Vagina (tissue), 2 donors: ENCODE measurements at regions not wholly inside any gene's neighbourhood (a gene's known extent, or its start where the extent isn't known, plus 50 kb on each side); places are given as distances from the start of the nearest gene placed in this dataset.

Source experiments
- DNase-seq, 2 donors: peaks; one replicate each; pipeline ENCODE4 v3.0.0-alpha.2; 2017; ENCODE audit errors: extremely low spot score in 2 of 2
- H3K27ac ChIP-seq: fragments of 200-600 bp; sonication (generic); one replicate; pipeline ENCODE4 v1.5.1; 2019
- H3K27me3 ChIP-seq: fragments of 200-600 bp; sonication (generic); one replicate; pipeline ENCODE4 v1.5.1; 2019
- H3K36me3 ChIP-seq, 2 donors: fragments of 200-600 bp; sonication (generic); one replicate each; pipeline ENCODE4 v1.5.1; 2017 to 2019
- H3K4me1 ChIP-seq: fragments of 200-600 bp; sonication (generic); one replicate; pipeline ENCODE4 v1.5.1; 2019
- H3K4me3 ChIP-seq, 2 donors: fragments of 200-600 bp; sonication (generic); 1 replicate in 1 of 2; 2 replicates in 1 of 2; pipeline ENCODE4 v1.5.1; 2016 to 2019
- H3K9me3 ChIP-seq: fragments of 200-600 bp; sonication (generic); one replicate; pipeline ENCODE4 v1.5.1; 2019
- CTCF ChIP-seq, 3 experiments: fragments of 450-650 bp in 2 of 3; fragments of 200-600 bp in 1 of 3; sonication (generic) in 1 of 3; IDR thresholded peaks; one replicate each; pipeline ENCODE4 v1.5.1; 2017 to 2019; ENCODE audit warnings: antibody characterized with exemption in 3 of 3, mild to moderate bottlenecking in 2 of 3, moderate library complexity in 2 of 3
- POLR2A ChIP-seq, 2 donors: fragments of 450-650 bp; IDR thresholded peaks; one replicate each; pipeline ENCODE4 v1.6.1; 2017; ENCODE audit warnings: antibody characterized with exemption in 2 of 2, mild to moderate bottlenecking in 2 of 2, moderate library complexity in 2 of 2
- POLR2AphosphoS5 ChIP-seq, 2 donors: sonication (generic); formaldehyde crosslinking; IDR thresholded peaks; one replicate each; pipeline ENCODE4 v1.9.0; 2017; ENCODE audit warnings: antibody characterized with exemption in 2 of 2, mild to moderate bottlenecking in 2 of 2, low read depth in 1 of 2; ENCODE audit not compliant: insufficient read depth in 1 of 2
- intact Hi-C: fragments of 100-400 bp; cut with DNase I; formaldehyde crosslinking; loops from one replicate; pipeline ENCODE4 v1.15.1; 2023

GRCh38 chr15:88714782-88715372 is 76.1 kb downstream of the ISG20 start:
- Histone ChIP-seq H3K4me1 (no peaks in the 10 kb centered on the region), H3K27ac (no peak overlapping the region), H3K27me3 (no peaks in the 10 kb centered on the region), H3K4me3 (no peak overlapping the region), H3K9me3 (no peaks in the 10 kb centered on the region), H3K36me3 (no peaks in the 10 kb centered on the region)
- no peak for DNase-seq
- TF ChIP-seq CTCF (IDR thresholded peaks at IDR 0.05) (no peak), POLR2AphosphoS5 (IDR thresholded peaks at IDR 0.05; ENCODE audit: insufficient read depth in 1 of 2, low read depth in 1 of 2) (no peak), POLR2A (IDR thresholded peaks at IDR 0.05) (no peak)
- intact Hi-C loops, result no loop called here

DNA sequence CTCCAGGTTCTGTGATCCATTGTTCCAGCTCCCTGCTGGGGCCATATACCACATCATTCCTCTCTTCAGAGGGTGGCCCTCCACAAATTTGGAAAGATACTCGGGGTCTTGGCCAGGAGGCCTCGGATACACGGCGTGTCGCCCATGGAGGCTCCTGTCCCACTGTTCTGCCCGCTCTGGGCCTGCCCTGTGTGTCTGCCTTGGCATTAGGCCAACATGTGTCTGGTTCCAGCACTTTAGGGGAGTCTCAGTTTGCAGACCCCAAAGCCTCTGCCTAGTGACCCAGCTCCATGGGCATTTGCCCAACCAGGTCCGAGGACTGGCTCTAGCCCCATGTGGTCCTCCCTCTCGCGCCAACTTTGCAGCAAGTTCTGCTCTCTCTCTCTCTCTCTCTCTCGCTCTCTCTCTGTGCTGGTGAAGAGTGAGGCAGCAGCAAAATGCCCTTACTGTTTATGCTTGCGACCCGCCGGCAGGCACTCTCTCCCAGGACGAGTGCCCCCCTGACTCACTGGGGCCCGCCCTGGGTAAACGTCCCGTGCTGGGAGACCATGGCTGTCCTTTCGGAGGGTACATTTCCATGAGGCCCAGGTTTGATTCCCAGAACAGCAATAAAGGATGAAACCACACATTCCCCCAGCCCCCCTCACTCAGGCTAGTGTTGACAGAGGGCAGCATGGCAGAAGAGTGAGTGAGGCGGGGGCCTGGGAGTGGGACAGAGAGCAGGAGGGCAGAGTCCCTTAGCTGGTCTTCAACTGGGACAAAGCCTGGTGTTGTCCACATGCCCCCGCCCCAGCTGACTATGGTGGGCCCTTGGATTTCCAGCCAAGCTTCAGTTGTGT is 77.9 kb downstream of the ISG20 start:
- TF ChIP-seq POLR2AphosphoS5 (IDR thresholded peaks at IDR 0.05; ENCODE audit: insufficient read depth in 1 of 2, low read depth in 1 of 2) (no peak), POLR2A (IDR thresholded peaks at IDR 0.05) (no peak), CTCF (IDR thresholded peaks at IDR 0.05) (no peak)
- no peaks in the 10 kb centered on the region for H3K9me3 ChIP-seq
- no peaks in the 10 kb centered on the region for H3K36me3 ChIP-seq
- intact Hi-C loops, result no loop called here
- H3K27me3 ChIP-seq, result no peaks in the 10 kb centered on the region
- DNase-seq, result no peak
- H3K4me3 ChIP-seq, result no peak overlapping the region
- no peaks in the 10 kb centered on the region for H3K4me1 ChIP-seq
- no peak overlapping the region for H3K27ac ChIP-seq

DNA sequence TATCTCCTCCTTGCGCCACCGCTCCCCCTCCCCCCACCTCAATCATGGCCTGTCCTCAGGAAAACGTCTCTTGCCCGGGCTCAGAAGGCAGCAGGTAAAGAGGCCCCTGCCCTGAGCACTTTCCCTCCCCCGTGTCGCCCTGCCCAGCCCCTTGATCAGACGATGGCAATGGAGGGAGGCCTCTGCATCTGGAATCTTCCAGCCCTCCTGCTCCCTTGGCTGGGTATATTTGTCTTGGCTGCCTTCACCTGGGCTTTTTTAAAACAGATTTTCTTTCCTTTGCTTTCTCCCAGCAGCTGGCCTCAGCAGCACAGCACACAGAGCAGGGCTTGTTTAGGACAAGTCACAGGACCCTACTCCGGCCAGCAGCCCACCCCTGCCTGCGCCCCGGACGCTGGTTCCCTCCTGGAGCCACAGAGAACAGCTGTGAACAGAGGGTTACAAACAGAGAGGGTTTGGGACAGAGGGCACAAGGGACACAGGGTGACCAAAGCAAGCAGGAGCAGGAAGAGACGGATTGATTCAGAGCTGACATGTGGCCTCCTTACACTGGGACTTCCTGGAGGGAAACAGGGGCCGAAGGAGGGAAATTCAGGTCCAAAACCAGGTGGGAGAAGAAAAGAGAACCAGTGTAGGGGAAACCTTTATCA is 78.7 kb downstream of the ISG20 start:
- H3K4me1 ChIP-seq, result no peaks in the 10 kb centered on the region
- H3K36me3 ChIP-seq, result no peaks in the 10 kb centered on the region
- H3K9me3 ChIP-seq, result no peaks in the 10 kb centered on the region
- TF ChIP-seq CTCF (IDR thresholded peaks at IDR 0.05) (no peak), POLR2A (IDR thresholded peaks at IDR 0.05) (no peak), POLR2AphosphoS5 (IDR thresholded peaks at IDR 0.05; ENCODE audit: insufficient read depth in 1 of 2, low read depth in 1 of 2) (no peak)
- H3K27me3 ChIP-seq, result no peaks in the 10 kb centered on the region
- no peak overlapping the region for H3K27ac ChIP-seq
- intact Hi-C loops, result no loop called here
- no peak overlapping the region for H3K4me3 ChIP-seq
- no peak for DNase-seq

DNA sequence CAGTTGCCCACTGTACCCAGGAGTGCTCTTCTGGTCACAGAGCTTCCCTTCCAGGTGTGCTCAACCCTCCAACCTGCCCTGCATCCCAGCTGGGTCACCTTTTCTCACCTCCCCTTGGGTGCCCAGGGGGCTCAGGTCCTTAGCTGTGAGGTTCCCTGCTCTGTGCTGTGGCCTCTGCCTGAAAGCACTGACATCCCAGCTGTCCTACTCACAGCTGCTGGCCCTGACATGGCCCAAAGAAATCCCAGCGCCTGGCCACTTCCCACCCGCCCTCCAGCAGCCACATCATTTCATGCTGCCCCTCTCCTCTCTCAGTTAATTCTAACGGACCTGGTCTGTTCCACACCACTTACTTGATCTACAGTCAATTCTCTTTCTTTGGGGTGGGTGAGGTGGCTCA is 79.9 kb downstream of the ISG20 start:
- H3K4me1 ChIP-seq, result no peaks in the 10 kb centered on the region
- DNase-seq, result no peak
- no peak overlapping the region for H3K27ac ChIP-seq
- TF ChIP-seq CTCF (IDR thresholded peaks at IDR 0.05) (no peak), POLR2AphosphoS5 (IDR thresholded peaks at IDR 0.05; ENCODE audit: insufficient read depth in 1 of 2, low read depth in 1 of 2) (no peak), POLR2A (IDR thresholded peaks at IDR 0.05) (no peak)
- H3K36me3 ChIP-seq, result no peaks in the 10 kb centered on the region
- no peaks in the 10 kb centered on the region for H3K27me3 ChIP-seq
- H3K4me3 ChIP-seq, result no peak overlapping the region
- intact Hi-C loops, result no loop called here
- no peaks in the 10 kb centered on the region for H3K9me3 ChIP-seq
